Spleen (tissue), 11 donors: ENCODE measurements at regions not wholly inside any gene's neighbourhood (a gene's known extent, or its start where the extent isn't known, plus 50 kb on each side); places are given as distances from the start of the nearest gene placed in this dataset.

ENCODE experiments used
- DNase-seq: peaks from one replicate; pipeline ENCODE4 v3.0.0-alpha.2; 2020
- H3K27ac ChIP-seq, 8 donors: fragments of 200-600 bp; sonication (generic) in 7 of 8; 1 replicate in 4 of 8; 2 replicates in 4 of 8; pipeline versions ENCODE4 v1.5.0 to v1.8.0; 2016 to 2021; ENCODE audit warnings: inconsistent platforms in 4 of 8, mild to moderate bottlenecking in 4 of 8, moderate library complexity in 1 of 8
- H3K27me3 ChIP-seq, 7 donors: fragments of 200-600 bp; sonication (generic) in 6 of 7; replicated peaks in 1 of 7; 1 replicate in 4 of 7; 2 replicates in 3 of 7; pipeline versions ENCODE4 v1.5.0 to v1.8.0; 2016 to 2021; ENCODE audit warnings: inconsistent platforms in 3 of 7, mild to moderate bottlenecking in 1 of 7
- H3K36me3 ChIP-seq, 6 donors: fragments of 200-600 bp; sonication (generic) in 5 of 6; 1 replicate in 4 of 6; 2 replicates in 2 of 6; pipeline versions ENCODE4 v1.5.0 to v1.8.0; 2016 to 2021; ENCODE audit warnings: inconsistent platforms in 2 of 6
- H3K4me1 ChIP-seq, 6 donors: fragments of 200-600 bp; sonication (generic) in 5 of 6; 1 replicate in 3 of 6; 2 replicates in 3 of 6; pipeline versions ENCODE4 v1.5.0 to v1.8.0; 2016 to 2021; ENCODE audit warnings: inconsistent platforms in 3 of 6
- H3K4me3 ChIP-seq, 8 donors: fragments of 200-600 bp; sonication (generic) in 7 of 8; 1 replicate in 4 of 8; 2 replicates in 4 of 8; pipeline versions ENCODE4 v1.5.0 to v1.8.0; 2016 to 2021; ENCODE audit warnings: inconsistent platforms in 4 of 8, mild to moderate bottlenecking in 4 of 8, moderate library complexity in 2 of 8
- H3K9me3 ChIP-seq, 8 donors: fragments of 200-600 bp; sonication (generic) in 7 of 8; 1 replicate in 4 of 8; 2 replicates in 4 of 8; pipeline versions ENCODE4 v1.5.0 to v1.8.0; 2016 to 2021; ENCODE audit warnings: inconsistent platforms in 4 of 8
- CTCF ChIP-seq, 11 experiments: fragments of 200-600 bp in 7 of 11; fragments of 450-650 bp in 4 of 11; sonication (generic) in 4 of 11; IDR thresholded peaks in 8 of 11; conservative IDR thresholded peaks in 3 of 11; 1 replicate in 7 of 11; 2 replicates in 4 of 11; pipeline versions ENCODE4 v1.4.0 to v1.8.0; 2016 to 2021; ENCODE audit warnings: antibody characterized with exemption in 11 of 11, inconsistent platforms in 4 of 11, mild to moderate bottlenecking in 1 of 11
- POLR2A ChIP-seq, 3 donors: fragments of 450-650 bp; IDR thresholded peaks; one replicate each; pipeline ENCODE4 v1.5.1; 2017; ENCODE audit warnings: antibody characterized with exemption in 3 of 3, mild to moderate bottlenecking in 1 of 3
- POLR2AphosphoS5 ChIP-seq, 3 donors: sonication (generic); formaldehyde crosslinking; IDR thresholded peaks; one replicate each; pipeline ENCODE4 v1.5.1; 2017; ENCODE audit warnings: antibody characterized with exemption in 3 of 3
- WGBS, 5 donors: extraction: QIAGEN DNeasy Blood & Tissue Kit in 3 of 5; methylation state at CpG; one replicate each; pipeline versions ENCODE4 v1.1.5 to v1.1.7; 2013 to 2018; 5-methylcytosine and 5-hydroxymethylcytosine counted together
- intact Hi-C: fragments of 100-400 bp; cut with DNase I; formaldehyde crosslinking; loops from one replicate; pipeline ENCODE4 v1.15.0; 2023; ENCODE audit warnings: low total_unique reads
- donor health status: healthy with polysubstance abuse.
- donor health status: DM: no; HTN: no; CAD: no; lungs with moderate emphysema.
- donor health status: DM: no; HTN: no; CAD: no.
- donor health status: Bipolar disorder and iron deficiency.
- donor health status: healthy.
- donor health status: DM: no; HTN: no; CAD: no.
- donor health status: DM: yes; HTN: yes; CAD: no.

GRCh38 chr3:182094321-182094720 is 382.6 kb downstream of the SOX2 start:
- TF ChIP-seq POLR2A (IDR thresholded peaks at IDR 0.05), result no peak
- TF ChIP-seq POLR2AphosphoS5 (IDR thresholded peaks at IDR 0.05), result no peak
- no peak for TF ChIP-seq CTCF (IDR thresholded peaks at IDR 0.05 in 8 of 11, conservative IDR thresholded peaks at IDR 0.05 in 3 of 11)

GRCh38 chr3:182104881-182105280 is 393.2 kb downstream of the SOX2 start:
- Histone ChIP-seq H3K36me3 (no peaks in the 10 kb centered on the region), H3K4me3 (no peak overlapping the region), H3K27ac (no peak overlapping the region), H3K9me3 (peaks cover 0 to 40% (median 23%) of the 10 kb centered on the region in 8 donors), H3K4me1 (no peaks in the 10 kb centered on the region), H3K27me3 (no peaks in the 10 kb centered on the region)
- DNase-seq, result no peak
- TF ChIP-seq POLR2A (IDR thresholded peaks at IDR 0.05) (no peak), CTCF (IDR thresholded peaks at IDR 0.05 in 8 of 11, conservative IDR thresholded peaks at IDR 0.05 in 3 of 11) (no peak), POLR2AphosphoS5 (IDR thresholded peaks at IDR 0.05) (no peak)
- intact Hi-C loops, result no loop called here
- 66 to 79% (median 75%) methylated on average over 4 of the region's 4 CpGs for WGBS, 5 donors

More at GRCh38 chr3:182094321-182094720, 382.6 kb downstream of the SOX2 start:
- no peak overlapping the region for H3K27ac ChIP-seq
- no peaks in the 10 kb centered on the region for H3K36me3 ChIP-seq
- H3K9me3 ChIP-seq, result peaks cover 0 to 9% (median under 1%) of the 10 kb centered on the region in 8 donors
- H3K4me3 ChIP-seq, result no peak overlapping the region
- H3K27me3 ChIP-seq, result no peaks in the 10 kb centered on the region
- 84 to 95% (median 90%) methylated on average over 4 of the region's 4 CpGs for WGBS, 5 donors
- no peak for DNase-seq
- intact Hi-C loops, result no loop called here
- no peaks in the 10 kb centered on the region for H3K4me1 ChIP-seq

- Histone ChIP-seq H3K36me3 (no peaks in the 10 kb centered on the region), H3K27ac (no peak overlapping the region), H3K9me3 (peaks cover 0 to 36% (median 19%) of the 10 kb centered on the region in 8 donors), H3K27me3 (no peaks in the 10 kb centered on the region), H3K4me3 (no peak overlapping the region), H3K4me1 (no peaks in the 10 kb centered on the region)
- 59 to 77% (median 72%) methylated on average over 4 of the region's 4 CpGs for WGBS, 5 donors
- intact Hi-C loops, result no loop called here
- TF ChIP-seq POLR2A (IDR thresholded peaks at IDR 0.05) (no peak), POLR2AphosphoS5 (IDR thresholded peaks at IDR 0.05) (no peak), CTCF (IDR thresholded peaks at IDR 0.05 in 8 of 11, conservative IDR thresholded peaks at IDR 0.05 in 3 of 11) (no peak)
- no peak for DNase-seq
Measured at GRCh38 chr3:182105875-182106274, 394.1 kb downstream of the SOX2 start.

GRCh38 chr3:182108371-182108770 is 396.6 kb downstream of the SOX2 start:
- no peak for TF ChIP-seq POLR2AphosphoS5 (IDR thresholded peaks at IDR 0.05)
- TF ChIP-seq CTCF (IDR thresholded peaks at IDR 0.05 in 8 of 11, conservative IDR thresholded peaks at IDR 0.05 in 3 of 11), result no peak
- TF ChIP-seq POLR2A (IDR thresholded peaks at IDR 0.05), result no peak
- Histone ChIP-seq H3K27me3 (no peaks in the 10 kb centered on the region), H3K4me3 (no peak overlapping the region), H3K27ac (no peak overlapping the region), H3K4me1 (no peaks in the 10 kb centered on the region), H3K9me3 (peaks cover 0 to 20% (median 9%) of the 10 kb centered on the region in 8 donors), H3K36me3 (no peaks in the 10 kb centered on the region)
- DNase-seq, result no peak
- intact Hi-C loops, result no loop called here
